SK-N-SH (cell line): ENCODE measurements at regions not wholly inside any gene's neighbourhood (a gene's known extent, or its start where the extent isn't known, plus 50 kb on each side); places are given as distances from the start of the nearest gene placed in this dataset.

ENCODE experiments used
- CTCF ChIP-seq: fragments of 200-600 bp; sonication (generic); IDR thresholded peaks from 2 replicates; pipeline ENCODE4 v1.6.1; 2017; ENCODE audit warnings: antibody characterized with exemption, mild to moderate bottlenecking, moderate library complexity
- ELF1 ChIP-seq: IDR thresholded peaks from 2 replicates; pipeline ENCODE4 v1.4.0; 2012
- EP300 ChIP-seq, 2 experiments: IDR thresholded peaks; 2 replicates each; pipeline versions ENCODE4 v1.4.0 to v1.6.1; 2012; ENCODE audit warnings: borderline replicate concordance in 1 of 2, low read depth in 1 of 2, low read length in 1 of 2
- GABPA ChIP-seq: IDR thresholded peaks from 2 replicates; pipeline ENCODE4 v1.4.0; 2012; ENCODE audit warnings: low read depth, mild to moderate bottlenecking
- JUND ChIP-seq: IDR thresholded peaks from 2 replicates; pipeline ENCODE4 v1.4.0; 2012
- MAX ChIP-seq: IDR thresholded peaks from 2 replicates; pipeline ENCODE4 v1.4.0; 2012; ENCODE audit warnings: low read depth
- POLR2AphosphoS5 ChIP-seq: IDR thresholded peaks from 2 replicates; pipeline ENCODE4 v1.6.1; 2012; ENCODE audit warnings: low read depth, low read length
- RAD21 ChIP-seq: IDR thresholded peaks from 2 replicates; pipeline ENCODE4 v1.6.1; 2012; ENCODE audit warnings: mild to moderate bottlenecking, low read length
- RXRA ChIP-seq: IDR thresholded peaks from 2 replicates; pipeline ENCODE4 v1.4.0; 2012; ENCODE audit warnings: low read depth, mild to moderate bottlenecking, borderline replicate concordance
- TAF1 ChIP-seq: IDR thresholded peaks from 2 replicates; pipeline ENCODE4 v1.6.1; 2012; ENCODE audit warnings: low read depth, mild to moderate bottlenecking, low read length, moderate library complexity, borderline replicate concordance
- YY1 ChIP-seq: IDR thresholded peaks from 2 replicates; pipeline ENCODE4 v1.4.0; 2012; ENCODE audit warnings: low read depth, mild to moderate bottlenecking

GRCh38 chr13:39111145-39111544 lies 72.9 kb downstream of the NHLRC3 start:
- TF ChIP-seq RAD21 (no peak), RXRA (no peak), CTCF (no peak), GABPA (no peak), MAX (no peak), JUND (no peak), YY1 (no peak), TAF1 (no peak), ELF1 (no peak), POLR2AphosphoS5 (no peak), EP300 (IDR thresholded peaks at IDR 0.05; ENCODE audit: borderline replicate concordance in 1 of 2, low read depth in 1 of 2, low read length in 1 of 2) (no peak)
